MM.1S (cell line): ENCODE measurements at regions not wholly inside any gene's neighbourhood (a gene's known extent, or its start where the extent isn't known, plus 50 kb on each side); places are given as distances from the start of the nearest gene placed in this dataset.

Source experiments
- DNase-seq: peaks from one replicate; pipeline ENCODE4 v3.0.0-alpha.2; 2015
- H2AFZ ChIP-seq: fragments of 300-600 bp; sonication (generic); 2 replicates; pipeline ENCODE4 v1.6.0; 2016; ENCODE audit warnings: antibody characterized with exemption, low read length
- H3F3A ChIP-seq: fragments of 300-600 bp; sonication (generic); 2 replicates; pipeline ENCODE4 v1.6.1; 2016; ENCODE audit warnings: mild to moderate bottlenecking, antibody characterized with exemption, low read length, moderate library complexity, mixed read lengths; ENCODE audit not compliant: insufficient read depth
- H3K27ac ChIP-seq: fragments of 300-600 bp; sonication (generic); 2 replicates; pipeline ENCODE4 v1.5.1; 2016; ENCODE audit warnings: mild to moderate bottlenecking, low read length
- H3K27me3 ChIP-seq: fragments of 300-600 bp; sonication (generic); replicated peaks from 2 replicates; pipeline ENCODE4 v1.6.0; 2016; ENCODE audit warnings: low read length; ENCODE audit not compliant: insufficient read depth
- H3K36me3 ChIP-seq: fragments of 300-600 bp; sonication (generic); replicated peaks from 2 replicates; pipeline ENCODE4 v1.6.1; 2016; ENCODE audit warnings: mild to moderate bottlenecking, low read length, mixed read lengths; ENCODE audit not compliant: insufficient read depth
- H3K4me1 ChIP-seq: fragments of 300-600 bp; sonication (generic); 2 replicates; pipeline ENCODE4 v1.6.1; 2016; ENCODE audit warnings: low read length, mixed read lengths
- H3K4me2 ChIP-seq: fragments of 300-600 bp; sonication (generic); 2 replicates; pipeline ENCODE4 v1.6.0; 2016; ENCODE audit warnings: low read depth, low read length
- H3K4me3 ChIP-seq: fragments of 300-600 bp; sonication (generic); 2 replicates; pipeline ENCODE4 v1.5.1; 2016; ENCODE audit warnings: low read length, mixed read lengths
- H3K79me2 ChIP-seq: fragments of 300-600 bp; sonication (generic); 2 replicates; pipeline ENCODE4 v1.6.1; 2016; ENCODE audit warnings: mixed run types, low read length, mixed read lengths
- H3K9ac ChIP-seq: fragments of 300-600 bp; sonication (generic); 2 replicates; pipeline ENCODE4 v1.6.1; 2016; ENCODE audit warnings: low read length, mixed read lengths
- H3K9me2 ChIP-seq: fragments of 300-600 bp; sonication (generic); replicated peaks from 2 replicates; pipeline ENCODE4 v1.6.1; 2016; ENCODE audit warnings: mild to moderate bottlenecking, low read length, mixed read lengths; ENCODE audit not compliant: insufficient read depth
- H3K9me3 ChIP-seq: fragments of 300-600 bp; sonication (generic); replicated peaks from 2 replicates; pipeline ENCODE4 v1.6.1; 2016; ENCODE audit warnings: mild to moderate bottlenecking, low read length, mixed read lengths; ENCODE audit not compliant: insufficient read depth
- H4K20me1 ChIP-seq: fragments of 300-600 bp; sonication (generic); 2 replicates; pipeline ENCODE4 v1.6.1; 2016; ENCODE audit warnings: mild to moderate bottlenecking, low read length, moderate library complexity, mixed read lengths; ENCODE audit not compliant: insufficient read depth
- CTCF ChIP-seq: fragments of 300-600 bp; sonication (generic); IDR thresholded peaks from 2 replicates; pipeline ENCODE4 v1.5.1; 2016; ENCODE audit warnings: antibody characterized with exemption, low read length, mixed read lengths
- EZH2 ChIP-seq: fragments of 300-600 bp; sonication (generic); optimal IDR thresholded peaks from 2 replicates; pipeline ENCODE3; 2017; ENCODE audit warnings: low read depth, mild to moderate bottlenecking, antibody characterized with exemption, low read length, mixed read lengths
- EZH2phosphoT487 ChIP-seq: fragments of 300-600 bp; sonication (generic); IDR thresholded peaks from 2 replicates; pipeline ENCODE4 v1.6.1; 2018; ENCODE audit warnings: antibody characterized with exemption, low read length

- TF ChIP-seq EZH2phosphoT487 = no peak
- DNase-seq = no peak
These were observed 169.9 kb downstream of the BRINP2 start for GRCh38 chr1:177340601-177341067.

GRCh38 chr1:177338376-177338775 lies 167.6 kb downstream of the BRINP2 start:
- H3K36me3 ChIP-seq = no peaks in the 10 kb centered on the region
- no peaks in the 10 kb centered on the region for H3K4me1 ChIP-seq
- H4K20me1 ChIP-seq = no peaks in the 10 kb centered on the region
- H3K4me2 ChIP-seq = no peak overlapping the region
- no peaks in the 10 kb centered on the region for H3K9me3 ChIP-seq
- no peak overlapping the region for H3K4me3 ChIP-seq
- H3K27ac ChIP-seq = no peak overlapping the region
- no peak overlapping the region for H2AFZ ChIP-seq
- H3K9me2 ChIP-seq = no peaks in the 10 kb centered on the region
- H3F3A ChIP-seq = no peaks in the 10 kb centered on the region
- H3K27me3 ChIP-seq = no peaks in the 10 kb centered on the region
- no peak for TF ChIP-seq EZH2phosphoT487
- TF ChIP-seq CTCF = no peak
- TF ChIP-seq EZH2 = no peak
- DNase-seq = no peak
- no peak overlapping the region for H3K9ac ChIP-seq
- H3K79me2 ChIP-seq = no peaks in the 10 kb centered on the region

More at GRCh38 chr1:177340601-177341067, 169.9 kb downstream of the BRINP2 start:
- no peaks in the 10 kb centered on the region for H3F3A ChIP-seq
- H3K4me3 ChIP-seq = no peak overlapping the region
- no peaks in the 10 kb centered on the region for H3K27me3 ChIP-seq
- no peaks in the 10 kb centered on the region for H3K36me3 ChIP-seq
- no peak overlapping the region for H3K9ac ChIP-seq
- H3K9me3 ChIP-seq = no peaks in the 10 kb centered on the region
- H2AFZ ChIP-seq = no peak overlapping the region
- H3K4me2 ChIP-seq = no peak overlapping the region
- H4K20me1 ChIP-seq = no peaks in the 10 kb centered on the region
- no peaks in the 10 kb centered on the region for H3K4me1 ChIP-seq
- H3K9me2 ChIP-seq = no peaks in the 10 kb centered on the region
- H3K79me2 ChIP-seq = no peaks in the 10 kb centered on the region
- H3K27ac ChIP-seq = no peak overlapping the region

DNA sequence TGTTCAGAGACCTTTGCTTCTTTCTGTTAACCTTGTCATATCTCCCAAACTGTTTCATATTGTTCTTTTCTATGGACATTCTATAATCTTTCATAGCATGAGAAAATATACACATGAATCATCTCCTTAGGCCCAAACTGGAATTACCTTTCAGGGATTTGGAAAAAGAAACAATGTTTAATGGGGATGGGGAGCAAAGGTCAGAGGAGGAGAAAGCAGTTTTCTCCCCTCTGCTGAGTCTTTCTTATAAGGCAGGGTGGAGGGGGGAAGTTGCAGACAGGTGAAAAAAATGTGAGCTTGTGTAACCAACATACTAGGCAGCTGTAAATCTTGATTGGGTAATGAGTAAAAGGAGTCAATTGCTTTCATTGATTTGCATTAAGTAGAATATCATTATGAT lies 164.1 kb downstream of the BRINP2 start:
- no peaks in the 10 kb centered on the region for H3K27me3 ChIP-seq
- H4K20me1 ChIP-seq = no peaks in the 10 kb centered on the region
- H3K9ac ChIP-seq = no peak overlapping the region
- H3K9me3 ChIP-seq = no peaks in the 10 kb centered on the region
- no peak for DNase-seq
- no peaks in the 10 kb centered on the region for H3F3A ChIP-seq
- no peaks in the 10 kb centered on the region for H3K9me2 ChIP-seq
- TF ChIP-seq EZH2phosphoT487 (no peak), CTCF (no peak), EZH2 (no peak)
- no peaks in the 10 kb centered on the region for H3K79me2 ChIP-seq
- no peak overlapping the region for H3K4me3 ChIP-seq
- H3K4me2 ChIP-seq = no peak overlapping the region
- no peak overlapping the region for H2AFZ ChIP-seq
- H3K36me3 ChIP-seq = no peaks in the 10 kb centered on the region
- H3K4me1 ChIP-seq = no peaks in the 10 kb centered on the region
- no peak overlapping the region for H3K27ac ChIP-seq

GRCh38 chr1:177333936-177334595 lies 163.3 kb downstream of the BRINP2 start:
- H3K4me2 ChIP-seq = no peak overlapping the region
- H3K9me2 ChIP-seq = no peaks in the 10 kb centered on the region
- no peaks in the 10 kb centered on the region for H3K27me3 ChIP-seq
- H4K20me1 ChIP-seq = no peaks in the 10 kb centered on the region
- no peaks in the 10 kb centered on the region for H3K36me3 ChIP-seq
- no peak overlapping the region for H3K9ac ChIP-seq
- H3K79me2 ChIP-seq = no peaks in the 10 kb centered on the region
- H3K9me3 ChIP-seq = no peaks in the 10 kb centered on the region
- no peak for TF ChIP-seq EZH2phosphoT487
- TF ChIP-seq CTCF = no peak
- TF ChIP-seq EZH2 = no peak
- H3K4me3 ChIP-seq = no peak overlapping the region
- H3K27ac ChIP-seq = no peak overlapping the region
- DNase-seq = no peak
- H3K4me1 ChIP-seq = no peaks in the 10 kb centered on the region
- H2AFZ ChIP-seq = no peak overlapping the region
- no peaks in the 10 kb centered on the region for H3F3A ChIP-seq
